NT2/D1 (cell line): ENCODE measurements at regions not wholly inside any gene's neighbourhood (a gene's known extent, or its start where the extent isn't known, plus 50 kb on each side); places are given as distances from the start of the nearest gene placed in this dataset.
"Not testable (repeated sequence)": the region's sequence is repeated elsewhere in the genome, so short reads cannot be mapped to it uniquely, and the experiment has no call there.

Experiments
- DNase-seq: peaks from one replicate; pipeline ENCODE4 v3.0.0-alpha.2; 2011; ENCODE audit warnings: low read depth, low spot score
- H3K27me3 ChIP-seq: 2 replicates; pipeline ENCODE4 v1.6.0; 2011; ENCODE audit warnings: mild to moderate bottlenecking; ENCODE audit not compliant: insufficient read length, insufficient read depth
- H3K36me3 ChIP-seq: 2 replicates; pipeline ENCODE4 v1.6.1; 2011; ENCODE audit warnings: mild to moderate bottlenecking, low read length, mixed read lengths; ENCODE audit not compliant: insufficient read depth, insufficient read length
- H3K4me1 ChIP-seq: 2 replicates; pipeline ENCODE4 v1.5.1; 2011; ENCODE audit not compliant: insufficient read depth, insufficient read length
- H3K4me3 ChIP-seq: 2 replicates; pipeline ENCODE4 v1.5.1; 2011; ENCODE audit warnings: low read depth; ENCODE audit not compliant: insufficient read length
- H3K9ac ChIP-seq: 2 replicates; pipeline ENCODE4 v1.6.0; 2011; ENCODE audit warnings: low read depth; ENCODE audit not compliant: insufficient read length
- H3K9me3 ChIP-seq: 2 replicates; pipeline ENCODE4 v1.5.1; 2011; ENCODE audit warnings: mild to moderate bottlenecking, low read length; ENCODE audit not compliant: insufficient read depth
- SUZ12 ChIP-seq: IDR thresholded peaks from 2 replicates; pipeline ENCODE4 v1.6.1; 2011; ENCODE audit not compliant: insufficient read length, insufficient read depth; ENCODE audit errors: extremely low read depth
- YY1 ChIP-seq: IDR thresholded peaks from 2 replicates; pipeline ENCODE4 v1.6.1; 2011; ENCODE audit not compliant: insufficient read length, insufficient read depth
- ZNF274 ChIP-seq: IDR thresholded peaks from 2 replicates; pipeline ENCODE4 v1.6.1; 2011; ENCODE audit warnings: mild to moderate bottlenecking, low read depth, low read length

- not testable (repeated sequence) for H3K4me3 ChIP-seq, H3K27me3 ChIP-seq, H3K4me1 ChIP-seq, H3K9me3 ChIP-seq, H3K9ac ChIP-seq, DNase-seq, H3K36me3 ChIP-seq
These were observed 124.3 kb downstream of the PTCHD1 start for GRCh38 chrX:23458957-23459356.

GRCh38 chrX:23465105-23465791 is 130.6 kb downstream of the PTCHD1 start:
- no peak for TF ChIP-seq SUZ12
- TF ChIP-seq ZNF274 = no peak
- no peak for TF ChIP-seq YY1
- DNase-seq = no peak
- H3K9me3 ChIP-seq = peaks cover 16% of the 10 kb centered on the region
- H3K4me1 ChIP-seq = no peaks in the 10 kb centered on the region
- no peak overlapping the region for H3K4me3 ChIP-seq
- H3K36me3 ChIP-seq = no peaks in the 10 kb centered on the region
- no peak overlapping the region for H3K9ac ChIP-seq
- no peaks in the 10 kb centered on the region for H3K27me3 ChIP-seq

GRCh38 chrX:23465985-23466384 is 131.3 kb downstream of the PTCHD1 start:
- Histone ChIP-seq H3K4me1 (no peaks in the 10 kb centered on the region), H3K4me3 (no peak overlapping the region), H3K9ac (no peak overlapping the region), H3K27me3 (no peaks in the 10 kb centered on the region), H3K36me3 (no peaks in the 10 kb centered on the region), H3K9me3 (peaks cover 16% of the 10 kb centered on the region)
- TF ChIP-seq ZNF274 (no peak), YY1 (no peak)
- no peak for DNase-seq

GRCh38 chrX:23478056-23478455 is 143.4 kb downstream of the PTCHD1 start:
- H3K4me3 ChIP-seq = no peak overlapping the region
- TF ChIP-seq YY1 = no peak
- H3K27me3 ChIP-seq = no peaks in the 10 kb centered on the region
- H3K36me3 ChIP-seq = no peaks in the 10 kb centered on the region
- H3K9ac ChIP-seq = no peak overlapping the region
- no peaks in the 10 kb centered on the region for H3K9me3 ChIP-seq
- no peak for DNase-seq
- no peaks in the 10 kb centered on the region for H3K4me1 ChIP-seq

- Histone ChIP-seq H3K27me3 (no peaks in the 10 kb centered on the region), H3K36me3 (no peaks in the 10 kb centered on the region), H3K9ac (no peak overlapping the region), H3K4me3 (no peak overlapping the region), H3K4me1 (no peaks in the 10 kb centered on the region), H3K9me3 (no peaks in the 10 kb centered on the region)
- no peak for DNase-seq
- TF ChIP-seq YY1 (no peak), SUZ12 (no peak), ZNF274 (no peak)
These were observed 143.9 kb downstream of the PTCHD1 start for GRCh38 chrX:23478561-23478960.

- DNase-seq = no peak
- H3K9me3 ChIP-seq = no peaks in the 10 kb centered on the region
- no peaks in the 10 kb centered on the region for H3K4me1 ChIP-seq
- H3K4me3 ChIP-seq = no peak overlapping the region
- no peak overlapping the region for H3K9ac ChIP-seq
- TF ChIP-seq YY1 = no peak
- no peak for TF ChIP-seq SUZ12
- TF ChIP-seq ZNF274 = no peak
- no peaks in the 10 kb centered on the region for H3K36me3 ChIP-seq
- H3K27me3 ChIP-seq = no peaks in the 10 kb centered on the region
These were observed 147.9 kb downstream of the PTCHD1 start for GRCh38 chrX:23482561-23482960.

GRCh38 chrX:23483396-23483795 is 148.7 kb downstream of the PTCHD1 start:
- H3K4me1 ChIP-seq = no peaks in the 10 kb centered on the region
- no peak overlapping the region for H3K4me3 ChIP-seq
- H3K9ac ChIP-seq = no peak overlapping the region
- no peaks in the 10 kb centered on the region for H3K36me3 ChIP-seq
- TF ChIP-seq SUZ12 (no peak), YY1 (no peak), ZNF274 (no peak)
- DNase-seq = no peak
- no peaks in the 10 kb centered on the region for H3K9me3 ChIP-seq
- no peaks in the 10 kb centered on the region for H3K27me3 ChIP-seq

GRCh38 chrX:23493941-23494374 is 159.3 kb downstream of the PTCHD1 start:
- TF ChIP-seq SUZ12 (no peak), YY1 (no peak), ZNF274 (no peak)
- Histone ChIP-seq H3K9me3 (no peaks in the 10 kb centered on the region; the same call in 1 of the 2 replicates), H3K36me3 (no peaks in the 10 kb centered on the region), H3K4me1 (no peaks in the 10 kb centered on the region), H3K27me3 (no peaks in the 10 kb centered on the region), H3K4me3 (no peak overlapping the region), H3K9ac (no peak overlapping the region)
- DNase-seq = no peak
